ENCODE measurements at regions not wholly inside any gene's neighbourhood (a gene's known extent, or its start where the extent isn't known, plus 50 kb on each side); places are given as distances from the start of the nearest gene placed in this dataset.
"Not testable (repeated sequence)": the region's sequence is repeated elsewhere in the genome, so short reads cannot be mapped to it uniquely, and the experiment has no call there.

- ATAC-seq, result no peak
- no peaks in the 10 kb centered on the region for H3K4me1 Mint-ChIP-seq (ENCODE audit: low read depth)
- intact Hi-C loops (cut with micrococcal nuclease), result no loop called here
- H3K36me3 Mint-ChIP-seq (ENCODE audit: low read depth), result no peaks in the 10 kb centered on the region
- CTCF ChIA-PET, result no interaction called here
- peaks cover 2% of the 10 kb centered on the region for H3K9me3 Mint-ChIP-seq
- H3K27ac Mint-ChIP-seq, result no peak overlapping the region
- TF ChIP-seq, protein P1, sequence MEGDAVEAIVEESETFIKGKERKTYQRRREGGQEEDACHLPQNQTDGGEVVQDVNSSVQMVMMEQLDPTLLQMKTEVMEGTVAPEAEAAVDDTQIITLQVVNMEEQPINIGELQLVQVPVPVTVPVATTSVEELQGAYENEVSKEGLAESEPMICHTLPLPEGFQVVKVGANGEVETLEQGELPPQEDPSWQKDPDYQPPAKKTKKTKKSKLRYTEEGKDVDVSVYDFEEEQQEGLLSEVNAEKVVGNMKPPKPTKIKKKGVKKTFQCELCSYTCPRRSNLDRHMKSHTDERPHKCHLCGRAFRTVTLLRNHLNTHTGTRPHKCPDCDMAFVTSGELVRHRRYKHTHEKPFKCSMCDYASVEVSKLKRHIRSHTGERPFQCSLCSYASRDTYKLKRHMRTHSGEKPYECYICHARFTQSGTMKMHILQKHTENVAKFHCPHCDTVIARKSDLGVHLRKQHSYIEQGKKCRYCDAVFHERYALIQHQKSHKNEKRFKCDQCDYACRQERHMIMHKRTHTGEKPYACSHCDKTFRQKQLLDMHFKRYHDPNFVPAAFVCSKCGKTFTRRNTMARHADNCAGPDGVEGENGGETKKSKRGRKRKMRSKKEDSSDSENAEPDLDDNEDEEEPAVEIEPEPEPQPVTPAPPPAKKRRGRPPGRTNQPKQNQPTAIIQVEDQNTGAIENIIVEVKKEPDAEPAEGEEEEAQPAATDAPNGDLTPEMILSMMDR (IDR thresholded peaks at IDR 0.05), result no peak
- no peak for DNase-seq
- no peak overlapping the region for H3K4me3 Mint-ChIP-seq
- no peaks in the 10 kb centered on the region for H3K27me3 Mint-ChIP-seq
- POLR2A ChIA-PET, result no interaction called here
Measured at GRCh38 chr15:25245801-25246622, 192.8 kb downstream of the UBE3A start.

DNA sequence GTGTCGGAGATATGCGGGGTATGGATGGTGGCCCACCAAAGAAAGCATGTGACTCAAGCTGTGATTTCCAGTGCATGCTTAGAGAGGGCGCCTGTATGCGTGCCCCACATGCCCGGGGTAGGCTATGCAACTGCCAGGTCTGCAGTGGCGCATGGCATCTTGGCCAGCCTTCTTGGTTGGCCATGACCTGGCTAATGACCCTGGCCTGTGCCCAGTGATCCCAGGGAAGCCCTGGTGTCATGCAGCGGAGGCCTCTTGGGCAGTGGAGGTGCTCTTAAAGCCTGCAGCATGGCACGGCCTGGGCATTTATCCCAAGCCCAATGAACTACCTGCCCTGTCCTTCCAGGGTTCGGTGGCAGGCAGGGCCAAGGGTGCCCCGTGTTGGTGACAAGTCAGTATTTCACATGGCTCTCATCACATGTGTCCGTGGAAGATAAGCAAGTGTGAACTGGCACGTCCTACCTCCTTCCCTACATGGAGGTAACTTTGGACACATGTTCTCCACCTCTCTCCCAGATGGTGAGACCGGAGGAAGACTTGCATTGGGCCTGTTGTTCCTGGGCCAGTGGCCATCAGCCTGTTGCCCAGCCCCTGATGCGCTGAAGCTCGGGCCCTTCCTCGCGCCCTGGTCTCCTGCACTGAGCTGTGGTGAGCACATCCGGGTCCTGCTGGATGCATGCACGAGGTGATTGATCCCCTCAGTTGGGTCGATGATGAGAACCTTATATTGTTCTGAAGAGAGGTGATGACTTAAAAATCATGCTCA, 192.0 kb downstream of the UBE3A start:
- no peaks in the 10 kb centered on the region for H3K27me3 Mint-ChIP-seq
- no peak overlapping the region for H3K27ac Mint-ChIP-seq
- ChIA-PET POLR2A (no interaction called here), CTCF (no interaction called here)
- TF ChIP-seq, protein P1 (IDR thresholded peaks at IDR 0.05), result no peak
- no peaks in the 10 kb centered on the region for H3K36me3 Mint-ChIP-seq (ENCODE audit: low read depth)
- no peak overlapping the region for H3K4me3 Mint-ChIP-seq
- intact Hi-C loops (cut with micrococcal nuclease), result no loop called here
- ATAC-seq (no peak), DNase-seq (no peak)
- no peaks in the 10 kb centered on the region for H3K4me1 Mint-ChIP-seq (ENCODE audit: low read depth)
- H3K9me3 Mint-ChIP-seq, result peaks cover 2% of the 10 kb centered on the region

DNA sequence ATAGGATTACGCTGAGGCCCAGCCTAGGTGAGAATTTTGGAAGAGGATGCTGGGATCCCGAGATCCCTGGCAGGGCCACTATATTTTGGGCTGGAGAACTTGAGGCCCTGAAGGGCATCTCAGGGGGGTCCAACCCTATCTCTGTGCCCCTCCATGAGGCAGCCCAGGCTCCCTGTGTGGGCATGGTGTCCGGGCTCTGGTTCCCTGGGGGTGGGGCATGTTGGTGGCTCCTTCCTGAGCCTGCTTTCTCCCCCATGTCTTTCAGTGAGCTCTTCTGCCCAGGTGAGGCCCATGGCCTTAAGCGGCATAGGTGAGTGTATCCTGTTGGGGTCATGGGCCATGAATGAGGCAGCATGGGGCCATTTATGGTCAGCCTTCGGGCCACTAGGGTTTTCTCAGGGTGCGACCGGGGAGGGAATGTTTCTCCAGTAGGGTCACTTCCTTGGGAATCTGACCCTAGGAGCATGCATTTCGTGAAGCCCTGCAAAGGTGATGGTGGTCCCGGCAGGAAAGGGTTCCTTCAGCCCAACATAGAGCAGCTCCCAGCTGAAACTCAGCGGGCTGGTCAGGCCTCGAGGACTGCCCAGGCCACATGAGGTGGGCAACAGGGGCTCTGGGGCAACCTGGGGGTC, 191.3 kb downstream of the UBE3A start:
- TF ChIP-seq, protein P1 (IDR thresholded peaks at IDR 0.05), result no peak
- Mint-ChIP-seq H3K4me1 (ENCODE audit: low read depth) (no peaks in the 10 kb centered on the region), H3K36me3 (ENCODE audit: low read depth) (no peaks in the 10 kb centered on the region), H3K9me3 (peaks cover 2% of the 10 kb centered on the region), H3K4me3 (no peak overlapping the region), H3K27me3 (no peaks in the 10 kb centered on the region), H3K27ac (no peak overlapping the region)
- intact Hi-C loops (cut with micrococcal nuclease), result no loop called here
- ChIA-PET POLR2A (no interaction called here), CTCF (no interaction called here)
- no peak for DNase-seq
- ATAC-seq, result no peak

DNA sequence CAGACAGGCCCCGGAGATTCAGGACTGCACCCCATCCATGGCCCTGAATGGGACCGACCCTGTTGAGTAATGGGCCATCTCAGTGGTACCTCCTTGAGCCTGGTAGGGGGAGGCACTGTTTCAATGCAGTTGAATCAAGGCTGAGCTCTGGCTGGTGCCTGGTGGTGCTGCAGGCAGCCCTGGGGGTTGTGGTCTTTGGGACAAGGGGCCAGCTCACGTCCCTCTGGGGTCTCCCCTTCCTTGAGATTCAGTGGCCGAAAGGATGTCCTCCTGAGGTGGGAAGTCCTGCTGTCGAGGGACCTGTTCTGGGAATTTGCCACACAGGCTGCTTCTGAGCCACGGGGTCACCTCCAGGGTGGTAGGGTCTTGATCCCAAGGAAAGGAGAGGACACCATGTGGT, 190.7 kb downstream of the UBE3A start:
- H3K4me1 Mint-ChIP-seq (ENCODE audit: low read depth); H3K27ac Mint-ChIP-seq; H3K9me3 Mint-ChIP-seq; H3K36me3 Mint-ChIP-seq (ENCODE audit: low read depth); POLR2A ChIA-PET; CTCF ChIA-PET; intact Hi-C loops (cut with micrococcal nuclease); H3K4me3 Mint-ChIP-seq; H3K27me3 Mint-ChIP-seq; ATAC-seq; DNase-seq: not testable (repeated sequence)

- Mint-ChIP-seq H3K9me3 (peaks cover 3% of the 10 kb centered on the region), H3K27me3 (no peaks in the 10 kb centered on the region), H3K4me1 (ENCODE audit: low read depth) (no peaks in the 10 kb centered on the region), H3K27ac (no peak overlapping the region), H3K4me3 (no peak overlapping the region), H3K36me3 (ENCODE audit: low read depth) (no peaks in the 10 kb centered on the region)
- DNase-seq (no peak), ATAC-seq (no peak)
- TF ChIP-seq, protein P1 (IDR thresholded peaks at IDR 0.05), result no peak
- intact Hi-C loops (cut with micrococcal nuclease), result no loop called here
- ChIA-PET POLR2A (no interaction called here), CTCF (no interaction called here)
Measured at GRCh38 chr15:25248583-25249235, 190.1 kb downstream of the UBE3A start.
